H9 (cell line): ENCODE measurements at regions not wholly inside any gene's neighbourhood (a gene's known extent, or its start where the extent isn't known, plus 50 kb on each side); places are given as distances from the start of the nearest gene placed in this dataset.

Experiments used
- DNase-seq: peaks from one replicate; pipeline ENCODE4 v3.0.0-alpha.2; 2017
- H2AFZ ChIP-seq: one replicate; pipeline ENCODE4 v1.6.1; 2013; ENCODE audit warnings: mild to moderate bottlenecking, low read length, control low read depth, moderate library complexity
- H2AK5ac ChIP-seq: 2 replicates; pipeline ENCODE4 v1.6.1; 2013; ENCODE audit warnings: low read length, control low read depth, mixed read lengths; ENCODE audit not compliant: insufficient read length
- H2BK120ac ChIP-seq: one replicate; pipeline ENCODE4 v1.6.1; 2013; ENCODE audit warnings: low read depth, mild to moderate bottlenecking, low read length, control low read depth, inconsistent platforms; ENCODE audit not compliant: poor library complexity, severe bottlenecking
- H2BK12ac ChIP-seq: 2 replicates; pipeline ENCODE4 v1.6.1; 2013; ENCODE audit warnings: low read length, control low read depth, mixed read lengths, low read depth; ENCODE audit not compliant: insufficient read length
- H2BK15ac ChIP-seq: 2 replicates; pipeline ENCODE4 v1.6.1; 2013; ENCODE audit warnings: low read depth, low read length, control low read depth
- H2BK20ac ChIP-seq: one replicate; pipeline ENCODE4 v1.6.1; 2013; ENCODE audit warnings: low read depth, mild to moderate bottlenecking, low read length, control low read depth, inconsistent platforms; ENCODE audit not compliant: poor library complexity, severe bottlenecking
- H2BK5ac ChIP-seq: 2 replicates; pipeline ENCODE4 v1.6.1; 2013; ENCODE audit warnings: low read length, control low read depth, mixed read lengths; ENCODE audit not compliant: insufficient read length
- H3K14ac ChIP-seq: 2 replicates; pipeline ENCODE4 v1.6.1; 2013; ENCODE audit warnings: low read length, control low read depth; ENCODE audit not compliant: insufficient read depth
- H3K18ac ChIP-seq: 2 replicates; pipeline ENCODE4 v1.6.1; 2013; ENCODE audit warnings: low read depth, mild to moderate bottlenecking, mixed read lengths, low read length, control low read depth; ENCODE audit not compliant: insufficient read length
- H3K23ac ChIP-seq: 2 replicates; pipeline ENCODE4 v1.6.1; 2013; ENCODE audit warnings: low read length, control low read depth, mixed read lengths, low read depth; ENCODE audit not compliant: insufficient read length
- H3K23me2 ChIP-seq: 2 replicates; pipeline ENCODE4 v1.6.1; 2013; ENCODE audit warnings: low read depth, mild to moderate bottlenecking, mixed read lengths, low read length, control low read depth; ENCODE audit not compliant: insufficient read length, poor library complexity, severe bottlenecking
- H3K27ac ChIP-seq: 2 replicates; pipeline ENCODE4 v1.5.1; 2013; ENCODE audit warnings: low read length, control low read depth, mixed read lengths, low read depth; ENCODE audit not compliant: insufficient read length
- H3K27me3 ChIP-seq: 2 replicates; pipeline ENCODE4 v1.6.1; 2013; ENCODE audit warnings: low read length, control low read depth, inconsistent platforms; ENCODE audit not compliant: insufficient read depth
- H3K4ac ChIP-seq: 2 replicates; pipeline ENCODE4 v1.6.1; 2013; ENCODE audit warnings: low read depth, mild to moderate bottlenecking, control low read depth, inconsistent platforms, low read length, moderate library complexity
- H3K4me1 ChIP-seq: 2 replicates; pipeline ENCODE4 v1.6.1; 2013; ENCODE audit warnings: low read length, control low read depth, inconsistent platforms; ENCODE audit not compliant: insufficient read depth
- H3K4me2 ChIP-seq: 2 replicates; pipeline ENCODE4 v1.6.1; 2013; ENCODE audit warnings: low read length, control low read depth, mixed read lengths; ENCODE audit not compliant: insufficient read length, insufficient read depth
- H3K56ac ChIP-seq: 2 replicates; pipeline ENCODE4 v1.6.1; 2013; ENCODE audit warnings: low read depth, mild to moderate bottlenecking, mixed read lengths, low read length, control low read depth; ENCODE audit not compliant: insufficient read length
- H3K79me1 ChIP-seq: 2 replicates; pipeline ENCODE4 v1.6.1; 2013; ENCODE audit warnings: low read depth, mild to moderate bottlenecking, moderate library complexity, low read length, control low read depth, inconsistent platforms; ENCODE audit not compliant: insufficient read depth, poor library complexity, severe bottlenecking
- H3K79me2 ChIP-seq: 2 replicates; pipeline ENCODE4 v1.6.1; 2013; ENCODE audit warnings: low read length, control low read depth, inconsistent platforms; ENCODE audit not compliant: insufficient read depth
- H3K9ac ChIP-seq: 2 replicates; pipeline ENCODE4 v1.6.1; 2013; ENCODE audit warnings: low read length, control low read depth, mixed read lengths; ENCODE audit not compliant: insufficient read length; ENCODE audit errors: extremely low read depth
- H3K9me3 ChIP-seq: one replicate; pipeline ENCODE4 v1.6.1; 2013; ENCODE audit warnings: low read depth, low read length, inconsistent platforms; ENCODE audit not compliant: control insufficient read depth
- H3T11ph ChIP-seq: one replicate; pipeline ENCODE4 v1.6.1; 2013; ENCODE audit warnings: mild to moderate bottlenecking, low read length, control low read depth, inconsistent platforms
- H4K20me1 ChIP-seq: one replicate; pipeline ENCODE4 v1.6.1; 2013; ENCODE audit not compliant: control insufficient read depth, insufficient read length, insufficient read depth
- H4K5ac ChIP-seq: 2 replicates; pipeline ENCODE4 v1.6.1; 2013; ENCODE audit warnings: low read depth, mild to moderate bottlenecking, mixed read lengths, low read length, control low read depth; ENCODE audit not compliant: insufficient read length
- H4K8ac ChIP-seq: replicated peaks from 2 replicates; pipeline ENCODE4 v1.6.1; 2013; ENCODE audit warnings: low read length, control low read depth, mixed read lengths, low read depth; ENCODE audit not compliant: insufficient read length
- H4K91ac ChIP-seq: 2 replicates; pipeline ENCODE4 v1.6.1; 2013; ENCODE audit warnings: low read depth, mild to moderate bottlenecking, moderate library complexity, mixed read lengths, low read length, control low read depth; ENCODE audit not compliant: insufficient read length
- H3K27ac Mint-ChIP-seq, 3 experiments: 2 replicates in 2 of 3; 3 replicates in 1 of 3; pipeline ENCODE4 v1.8.0; 2020 to 2021; ENCODE audit warnings: mixed read lengths in 3 of 3, mild to moderate bottlenecking in 1 of 3, moderate library complexity in 1 of 3
- H3K27me3 Mint-ChIP-seq: 2 replicates; pipeline ENCODE4 v1.8.0; 2021; ENCODE audit warnings: low read depth, mild to moderate bottlenecking, moderate library complexity, mixed read lengths
- H3K36me3 Mint-ChIP-seq, 3 experiments: 2 replicates in 2 of 3; 3 replicates in 1 of 3; pipeline ENCODE4 v1.8.0; 2020 to 2021; ENCODE audit warnings: low read depth in 3 of 3, mixed read lengths in 3 of 3; ENCODE audit not compliant: insufficient read depth in 1 of 3
- H3K4me1 Mint-ChIP-seq, 2 experiments: 2 replicates each; pipeline ENCODE4 v1.8.0; 2020; ENCODE audit warnings: mixed read lengths in 2 of 2
- H3K4me3 Mint-ChIP-seq, 2 experiments: 2 replicates in 1 of 2; 3 replicates in 1 of 2; pipeline ENCODE4 v1.8.0; 2020 to 2021; ENCODE audit warnings: mild to moderate bottlenecking in 2 of 2, mixed read lengths in 2 of 2, moderate library complexity in 1 of 2
- H3K9me3 Mint-ChIP-seq, 2 experiments: 2 replicates in 1 of 2; 3 replicates in 1 of 2; pipeline ENCODE4 v1.8.0; 2020; ENCODE audit warnings: mild to moderate bottlenecking in 2 of 2, mixed read lengths in 2 of 2, moderate library complexity in 1 of 2
- CTCF ChIP-seq: fragments of 200-600 bp; sonication (generic); conservative IDR thresholded peaks from 3 replicates; pipeline ENCODE4 v1.8.0; 2021; ENCODE audit warnings: antibody characterized with exemption, mild to moderate bottlenecking
- WGBS: extraction: QIAGEN DNeasy Blood & Tissue Kit; methylation state at CpG from one replicate; pipeline ENCODE4 v1.1.7; 2013; ENCODE audit warnings: missing lambda C conversion rate, low lambda C conversion rate, mixed read lengths; ENCODE audit not compliant: insufficient read length; ENCODE audit errors: extremely low coverage; 5-methylcytosine and 5-hydroxymethylcytosine counted together

DNA sequence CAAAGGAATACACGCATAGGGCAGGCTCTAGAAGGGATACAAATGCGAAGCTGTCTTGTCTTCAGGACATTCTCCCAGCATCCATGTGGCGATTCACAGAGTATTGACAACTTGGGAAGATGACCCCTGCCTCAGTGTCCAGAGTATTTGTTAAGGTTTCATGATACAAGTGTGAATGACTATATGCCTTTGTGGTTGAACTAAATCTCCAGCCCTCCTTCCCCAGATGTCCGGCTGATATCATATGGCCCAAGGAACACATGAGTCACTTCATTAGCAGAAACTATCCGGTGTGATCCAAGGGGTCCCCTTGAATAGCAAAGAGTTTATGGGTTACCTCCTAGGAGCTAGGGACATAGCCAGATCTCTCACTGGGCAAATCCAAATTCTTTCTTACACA lies 151.0 kb downstream of the INSIG2 start:
- Histone ChIP-seq H3K27me3 (no peaks in the 10 kb centered on the region), H4K20me1 (no peaks in the 10 kb centered on the region), H3K9me3 (no peaks in the 10 kb centered on the region), H4K5ac (no peak overlapping the region), H2BK12ac (no peak overlapping the region), H2AFZ (no peak overlapping the region), H2BK15ac (no peak overlapping the region), H3K4ac (no peak overlapping the region), H3K79me1 (no peaks in the 10 kb centered on the region), H3K56ac (no peak overlapping the region), H4K8ac (no peak overlapping the region), H4K91ac (no peak overlapping the region), H3K23ac (no peak overlapping the region), H3K9ac (no peak overlapping the region), H3K79me2 (no peaks in the 10 kb centered on the region), H3K14ac (no peak overlapping the region), H3K4me2 (no peak overlapping the region), H3K4me1 (no peaks in the 10 kb centered on the region), H2BK120ac (no peak overlapping the region), H2BK5ac (no peak overlapping the region), H3K18ac (no peak overlapping the region), H3K27ac (no peak overlapping the region), H2AK5ac (no peak overlapping the region), H3T11ph (no peak overlapping the region), H3K23me2 (no peaks in the 10 kb centered on the region), H2BK20ac (no peak overlapping the region)
- no CpG with 5 or more reads among the region's 5 CpGs for whole genome bisulfite sequencing
- Mint-ChIP-seq H3K27me3 (peaks cover 9% of the 10 kb centered on the region), H3K36me3 (peaks cover 0 to 2% (median 0%) of the 10 kb centered on the region in 3 experiments; a peak in 1 of 7 replicates), H3K9me3 (peaks cover 9 to 10% of the 10 kb centered on the region in 2 experiments), H3K4me1 (peaks cover 0 to 2% of the 10 kb centered on the region in 2 experiments; a peak in 1 of 4 replicates), H3K4me3 (no peak overlapping the region), H3K27ac (no peak overlapping the region)
- no peak for DNase-seq
- TF ChIP-seq CTCF = no peak
